Testis (tissue), 2 donors: ENCODE measurements at regions not wholly inside any gene's neighbourhood (a gene's known extent, or its start where the extent isn't known, plus 50 kb on each side); places are given as distances from the start of the nearest gene placed in this dataset.

Experiments used
- CTCF ChIP-seq, 3 experiments: fragments of 450-650 bp in 2 of 3; fragments of 200-600 bp in 1 of 3; sonication (generic) in 1 of 3; IDR thresholded peaks; one replicate each; pipeline ENCODE4 v1.5.1; 2016 to 2019; ENCODE audit warnings: antibody characterized with exemption in 3 of 3, mild to moderate bottlenecking in 2 of 3, moderate library complexity in 1 of 3
- POLR2A ChIP-seq: fragments of 450-650 bp; IDR thresholded peaks from one replicate; pipeline ENCODE4 v1.6.1; 2017; ENCODE audit warnings: antibody characterized with exemption, mild to moderate bottlenecking, moderate library complexity

- no peak for TF ChIP-seq CTCF (IDR thresholded peaks at IDR 0.05)
- TF ChIP-seq POLR2A, result no peak
Measured at GRCh38 chr6:120122401-120122800, 772.8 kb upstream of the MAN1A1 start.
